ENCODE measurements at regions not wholly inside any gene's neighbourhood (a gene's known extent, or its start where the extent isn't known, plus 50 kb on each side); places are given as distances from the start of the nearest gene placed in this dataset.

DNA sequence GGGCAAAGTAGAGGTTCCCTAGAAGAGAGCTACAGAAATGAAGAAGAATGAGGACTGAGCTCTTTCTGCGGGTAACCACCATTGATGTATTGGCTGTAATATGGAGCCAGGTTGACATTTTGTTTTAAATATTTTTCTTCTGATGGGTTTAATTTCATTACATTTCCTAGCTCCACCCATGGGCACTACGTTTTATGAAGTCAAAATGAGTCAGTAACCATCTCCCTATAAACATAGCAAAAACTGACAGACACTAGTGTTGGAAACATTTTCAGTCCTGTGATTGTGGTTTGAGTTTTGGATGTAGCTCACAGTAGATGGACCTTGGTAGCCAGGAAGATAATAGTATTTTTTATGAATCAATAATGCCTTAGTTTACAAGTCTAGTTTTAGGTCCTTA, 470.4 kb upstream of the B3GALT2 start:
- TF ChIP-seq POLR2A (IDR thresholded peaks at IDR 0.05): no peak
- TF ChIP-seq, protein P1, sequence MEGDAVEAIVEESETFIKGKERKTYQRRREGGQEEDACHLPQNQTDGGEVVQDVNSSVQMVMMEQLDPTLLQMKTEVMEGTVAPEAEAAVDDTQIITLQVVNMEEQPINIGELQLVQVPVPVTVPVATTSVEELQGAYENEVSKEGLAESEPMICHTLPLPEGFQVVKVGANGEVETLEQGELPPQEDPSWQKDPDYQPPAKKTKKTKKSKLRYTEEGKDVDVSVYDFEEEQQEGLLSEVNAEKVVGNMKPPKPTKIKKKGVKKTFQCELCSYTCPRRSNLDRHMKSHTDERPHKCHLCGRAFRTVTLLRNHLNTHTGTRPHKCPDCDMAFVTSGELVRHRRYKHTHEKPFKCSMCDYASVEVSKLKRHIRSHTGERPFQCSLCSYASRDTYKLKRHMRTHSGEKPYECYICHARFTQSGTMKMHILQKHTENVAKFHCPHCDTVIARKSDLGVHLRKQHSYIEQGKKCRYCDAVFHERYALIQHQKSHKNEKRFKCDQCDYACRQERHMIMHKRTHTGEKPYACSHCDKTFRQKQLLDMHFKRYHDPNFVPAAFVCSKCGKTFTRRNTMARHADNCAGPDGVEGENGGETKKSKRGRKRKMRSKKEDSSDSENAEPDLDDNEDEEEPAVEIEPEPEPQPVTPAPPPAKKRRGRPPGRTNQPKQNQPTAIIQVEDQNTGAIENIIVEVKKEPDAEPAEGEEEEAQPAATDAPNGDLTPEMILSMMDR (IDR thresholded peaks at IDR 0.05): no peak

All from heart left ventricle (tissue), 13 donors.